CD4-positive, alpha-beta T cell (primary cell): ENCODE measurements at regions not wholly inside any gene's neighbourhood (a gene's known extent, or its start where the extent isn't known, plus 50 kb on each side); places are given as distances from the start of the nearest gene placed in this dataset.

ENCODE experiments used
- ATAC-seq: fragments of 200-7000 bp; cut with Tn5 transposase; one replicate; pipeline ENCODE4 v1.10.0; 2022; ENCODE audit warnings: mild to moderate bottlenecking; ENCODE audit not compliant: poor library complexity
- CTCF ChIA-PET: fragments of 350-600 bp; sonication (Branson Sonifier 250); formaldehyde crosslinking; loops from one replicate; lab custom pipeline; 2021; ENCODE audit warnings: antibody characterized with exemption, inconsistent platforms; lab: Charles Lee
- POLR2A ChIA-PET: fragments of 350-600 bp; sonication (Branson Sonifier 250); formaldehyde crosslinking; loops from one replicate; lab custom pipeline; 2021; ENCODE audit warnings: antibody characterized with exemption, inconsistent platforms; lab: Charles Lee
- DNase-seq, 14 experiments: peaks; one replicate each; pipeline ENCODE4 v3.0.0-alpha.2; 2013 to 2020; ENCODE audit warnings: mixed read lengths in 2 of 14
- H3K27ac ChIP-seq, 2 donors: one replicate each; pipeline versions ENCODE4 v1.5.1 to v1.7.0; 2013; ENCODE audit warnings: low read length in 2 of 2, low read depth in 1 of 2, mild to moderate bottlenecking in 1 of 2
- H3K27me3 ChIP-seq, 2 experiments: 1 replicate in 1 of 2; 2 replicates in 1 of 2; pipeline versions ENCODE4 v1.6.1 to v1.7.0; 2013; ENCODE audit warnings: low read length in 2 of 2, control low read depth in 1 of 2, mild to moderate bottlenecking in 1 of 2, moderate library complexity in 1 of 2; ENCODE audit not compliant: insufficient read depth in 2 of 2, control insufficient read depth in 1 of 2
- H3K36me3 ChIP-seq: one replicate; pipeline ENCODE4 v1.6.1; 2013; ENCODE audit warnings: low read length, control low read depth; ENCODE audit not compliant: insufficient read depth
- H3K4me1 ChIP-seq: one replicate; pipeline ENCODE4 v1.6.1; 2013; ENCODE audit warnings: low read length, control low read depth; ENCODE audit not compliant: insufficient read depth
- H3K4me3 ChIP-seq: one replicate; pipeline ENCODE4 v1.5.1; 2013; ENCODE audit warnings: mild to moderate bottlenecking, low read length, moderate library complexity
- H3K9me3 ChIP-seq, 2 experiments: 1 replicate in 1 of 2; 2 replicates in 1 of 2; pipeline versions ENCODE4 v1.6.1 to v1.7.0; 2013; ENCODE audit warnings: low read length in 2 of 2, mild to moderate bottlenecking in 2 of 2, control low read depth in 1 of 2, moderate library complexity in 1 of 2; ENCODE audit not compliant: control insufficient read depth in 1 of 2, insufficient read depth in 1 of 2
- H3K27ac Mint-ChIP-seq: one replicate; pipeline ENCODE4 v1.8.0; 2020; ENCODE audit warnings: mixed read lengths
- H3K27me3 Mint-ChIP-seq: one replicate; pipeline ENCODE4 v1.8.0; 2021; ENCODE audit warnings: mixed read lengths
- H3K36me3 Mint-ChIP-seq: one replicate; pipeline ENCODE4 v1.8.0; 2021; ENCODE audit warnings: low read depth, mixed read lengths
- H3K4me1 Mint-ChIP-seq: one replicate; pipeline ENCODE4 v1.8.0; 2021; ENCODE audit warnings: low read depth, mixed read lengths
- H3K4me3 Mint-ChIP-seq: one replicate; pipeline ENCODE4 v1.8.0; 2020; ENCODE audit warnings: mild to moderate bottlenecking, mixed read lengths
- H3K9me3 Mint-ChIP-seq: one replicate; pipeline ENCODE4 v1.8.0; 2020; ENCODE audit warnings: mixed read lengths
- intact Hi-C, 2 experiments: fragments of 100-400 bp; cut with DNase I in 1 of 2; cut with micrococcal nuclease in 1 of 2; formaldehyde crosslinking; loops; one replicate each; pipeline versions ENCODE4 v1.15.1 to v1.9.0; 2023 to 2025; cut with DNase I, micrococcal nuclease
- TF ChIP-seq, protein P1 (sequence below): fragments of 200-600 bp; IDR thresholded peaks from one replicate; pipeline ENCODE4 v1.8.0; 2022; ENCODE audit warnings: antibody characterized with exemption, mild to moderate bottlenecking

DNA sequence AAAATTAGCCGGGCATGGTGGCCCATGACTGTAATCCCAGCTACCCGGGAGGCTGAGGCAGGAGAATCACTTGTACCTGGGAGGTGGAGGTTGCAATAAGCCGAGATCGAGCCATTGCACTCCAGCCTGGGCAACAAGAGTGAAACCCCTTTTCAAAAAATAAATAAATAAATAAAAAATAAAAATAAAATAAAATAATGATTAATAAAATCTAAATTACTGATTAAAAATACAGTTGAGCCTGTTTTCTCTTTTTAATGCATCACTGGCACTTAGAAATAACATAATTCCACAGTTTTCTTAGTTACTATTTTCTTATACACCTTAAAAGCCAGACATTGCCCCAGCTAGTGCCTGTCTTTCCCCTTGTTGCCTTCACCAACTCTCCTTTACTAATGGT lies 922.8 kb upstream of the GJE1 start:
- no peaks in the 10 kb centered on the region for H3K36me3 Mint-ChIP-seq
- ChIA-PET CTCF (no interaction called here), POLR2A (no interaction called here)
- H3K4me3 Mint-ChIP-seq: no peak overlapping the region
- no peak overlapping the region for H3K4me3 ChIP-seq
- no peak overlapping the region for H3K27ac Mint-ChIP-seq
- H3K27me3 ChIP-seq: no peaks in the 10 kb centered on the region
- intact Hi-C loops: no loop called here
- no peaks in the 10 kb centered on the region for H3K36me3 ChIP-seq
- TF ChIP-seq, protein P1, sequence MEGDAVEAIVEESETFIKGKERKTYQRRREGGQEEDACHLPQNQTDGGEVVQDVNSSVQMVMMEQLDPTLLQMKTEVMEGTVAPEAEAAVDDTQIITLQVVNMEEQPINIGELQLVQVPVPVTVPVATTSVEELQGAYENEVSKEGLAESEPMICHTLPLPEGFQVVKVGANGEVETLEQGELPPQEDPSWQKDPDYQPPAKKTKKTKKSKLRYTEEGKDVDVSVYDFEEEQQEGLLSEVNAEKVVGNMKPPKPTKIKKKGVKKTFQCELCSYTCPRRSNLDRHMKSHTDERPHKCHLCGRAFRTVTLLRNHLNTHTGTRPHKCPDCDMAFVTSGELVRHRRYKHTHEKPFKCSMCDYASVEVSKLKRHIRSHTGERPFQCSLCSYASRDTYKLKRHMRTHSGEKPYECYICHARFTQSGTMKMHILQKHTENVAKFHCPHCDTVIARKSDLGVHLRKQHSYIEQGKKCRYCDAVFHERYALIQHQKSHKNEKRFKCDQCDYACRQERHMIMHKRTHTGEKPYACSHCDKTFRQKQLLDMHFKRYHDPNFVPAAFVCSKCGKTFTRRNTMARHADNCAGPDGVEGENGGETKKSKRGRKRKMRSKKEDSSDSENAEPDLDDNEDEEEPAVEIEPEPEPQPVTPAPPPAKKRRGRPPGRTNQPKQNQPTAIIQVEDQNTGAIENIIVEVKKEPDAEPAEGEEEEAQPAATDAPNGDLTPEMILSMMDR: no peak
- H3K9me3 Mint-ChIP-seq: no peaks in the 10 kb centered on the region
- H3K4me1 ChIP-seq: no peaks in the 10 kb centered on the region
- no peak overlapping the region for H3K27ac ChIP-seq
- H3K27me3 Mint-ChIP-seq: peaks cover 14% of the 10 kb centered on the region
- H3K9me3 ChIP-seq: no peaks in the 10 kb centered on the region
- ATAC-seq (no peak), DNase-seq (no peak)
- no peaks in the 10 kb centered on the region for H3K4me1 Mint-ChIP-seq

DNA sequence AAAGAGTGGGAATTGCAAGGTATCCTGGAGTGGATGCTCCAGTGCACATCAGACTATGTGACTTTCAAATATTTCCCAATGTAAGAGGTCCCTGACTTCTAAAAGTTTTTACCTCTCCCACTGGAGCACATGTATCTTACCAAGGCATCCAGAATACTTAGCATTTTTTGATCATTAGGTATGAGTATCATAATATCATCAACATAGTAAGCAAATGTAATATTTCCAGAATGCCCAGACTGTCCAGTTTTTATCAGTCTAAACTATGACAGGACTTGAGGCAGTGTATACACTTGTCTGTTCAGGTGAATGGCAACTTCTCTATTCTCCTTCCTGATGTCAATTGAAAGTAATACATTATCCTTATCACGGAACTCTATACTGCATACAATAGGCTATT lies 924.6 kb upstream of the GJE1 start:
- Histone ChIP-seq H3K9me3 (no peaks in the 10 kb centered on the region), H3K27me3 (no peaks in the 10 kb centered on the region), H3K27ac (no peak overlapping the region), H3K4me3 (no peak overlapping the region), H3K4me1 (no peaks in the 10 kb centered on the region), H3K36me3 (no peaks in the 10 kb centered on the region)
- DNase-seq (no peak), ATAC-seq (no peak)
- intact Hi-C loops: no loop called here
- peaks cover 14% of the 10 kb centered on the region for H3K27me3 Mint-ChIP-seq
- TF ChIP-seq, protein P1: no peak
- H3K4me3 Mint-ChIP-seq: no peak overlapping the region
- no peaks in the 10 kb centered on the region for H3K36me3 Mint-ChIP-seq
- CTCF ChIA-PET: no interaction called here
- H3K4me1 Mint-ChIP-seq: no peaks in the 10 kb centered on the region
- POLR2A ChIA-PET: no interaction called here
- no peak overlapping the region for H3K27ac Mint-ChIP-seq
- H3K9me3 Mint-ChIP-seq: no peaks in the 10 kb centered on the region

DNA sequence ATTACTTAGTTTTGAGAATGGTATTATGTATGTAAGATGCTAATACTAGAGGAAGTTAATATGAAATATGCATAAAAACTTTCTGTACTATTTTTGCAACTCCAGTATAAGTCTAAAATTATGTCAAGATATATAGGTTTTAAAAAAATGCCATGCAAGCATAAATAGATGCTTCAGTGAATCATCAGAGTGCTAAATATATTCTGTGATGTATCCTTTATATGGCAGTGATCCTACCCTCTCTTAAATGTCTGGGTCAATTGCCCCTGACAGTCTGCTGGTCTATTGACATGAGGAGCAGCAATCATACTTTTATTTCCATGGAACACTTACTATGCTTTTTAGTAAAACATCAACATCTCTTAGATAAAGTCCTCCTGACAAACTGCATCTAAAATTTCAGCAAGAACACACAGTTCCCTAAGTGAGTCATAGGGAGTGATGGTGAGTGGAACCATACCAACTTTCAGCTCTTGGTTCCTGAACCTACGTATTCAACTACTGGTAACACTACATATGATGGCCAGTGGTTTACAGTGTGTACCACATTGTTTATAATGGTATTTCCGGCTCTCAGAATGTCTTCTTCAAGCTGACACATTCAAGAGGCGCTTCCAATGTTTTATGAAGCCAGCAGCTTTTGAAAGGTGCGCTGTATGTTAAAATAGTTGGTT lies 928.7 kb upstream of the GJE1 start:
- Histone ChIP-seq H3K4me1 (no peaks in the 10 kb centered on the region), H3K36me3 (no peaks in the 10 kb centered on the region), H3K9me3 (no peaks in the 10 kb centered on the region), H3K27me3 (no peaks in the 10 kb centered on the region), H3K4me3 (no peak overlapping the region), H3K27ac (no peak overlapping the region)
- TF ChIP-seq, protein P1: no peak
- intact Hi-C loops: no loop called here
- ChIA-PET POLR2A (no interaction called here), CTCF (no interaction called here)
- no peaks in the 10 kb centered on the region for H3K27me3 Mint-ChIP-seq
- ATAC-seq (no peak), DNase-seq (no peak)
- H3K4me3 Mint-ChIP-seq: no peak overlapping the region
- no peaks in the 10 kb centered on the region for H3K36me3 Mint-ChIP-seq
- no peaks in the 10 kb centered on the region for H3K9me3 Mint-ChIP-seq
- H3K27ac Mint-ChIP-seq: no peak overlapping the region
- no peaks in the 10 kb centered on the region for H3K4me1 Mint-ChIP-seq
